K562 (cell line): ENCODE measurements at regions not wholly inside any gene's neighbourhood (a gene's known extent, or its start where the extent isn't known, plus 50 kb on each side); places are given as distances from the start of the nearest gene placed in this dataset.

Experiments
- ATAC-seq: fragments of 200-7000 bp; cut with Tn5 transposase; 3 replicates; pipeline ENCODE4 v1.9.1; 2020; ENCODE audit warnings: moderate library complexity
- BruUV-seq: library from RNA; stranded (reverse); fragments of 400-500 nt; replicated peaks from 2 replicates; lab custom pipeline; 2021; lab: Mats Ljungman, UMichigan
- CTCF ChIA-PET: fragments of 300-600 bp; formaldehyde crosslinking; extraction: SDS; loops from one replicate; lab custom pipeline; 2021; ENCODE audit warnings: low intra/inter-chr PET ratio; lab: Yijun Ruan, JAX
- POLR2A ChIA-PET: fragments of 300-600, 350-650 bp; sonication (Branson Sonifier 250); formaldehyde crosslinking; extraction: SDS; loops from one replicate; lab custom pipeline; 2021; ENCODE audit warnings: antibody characterized with exemption, inconsistent platforms; lab: Yijun Ruan, JAX
- DNase-seq, 4 experiments: peaks; one replicate each; pipeline versions ENCODE4 v3.0.0 to v3.0.0-alpha.2; 2011 to 2018; ENCODE audit warnings: low spot score in 3 of 4, mixed read lengths in 3 of 4; ENCODE audit errors: extremely low read depth in 1 of 4
- FAIRE-seq: peaks from 2 replicates; lab custom pipeline; 2011; peaks lifted over from hg19 to GRCh38; lab: Jason Lieb, UNC
- H2AFZ ChIP-seq: 2 replicates; pipeline ENCODE4 v1.6.0; 2011; ENCODE audit warnings: low read depth, low read length, control low read depth, inconsistent platforms
- H3K27ac ChIP-seq: fragments of 200-600 bp; 3 replicates; pipeline ENCODE4 v1.8.0; 2011; ENCODE audit warnings: low read depth, mild to moderate bottlenecking, control low read depth, inconsistent platforms, low read length, moderate library complexity, mixed read lengths; ENCODE audit errors: extremely low read depth
- H3K27me3 ChIP-seq, 2 experiments: fragments of 300-600 bp in 1 of 2; 2 replicates in 1 of 2; 3 replicates in 1 of 2; pipeline versions ENCODE4 v1.6.0 to v1.8.0; 2011; ENCODE audit warnings: inconsistent platforms in 2 of 2, low read length in 2 of 2, mild to moderate bottlenecking in 1 of 2, mixed read lengths in 1 of 2, moderate library complexity in 1 of 2; ENCODE audit not compliant: control insufficient read depth in 2 of 2, insufficient read depth in 2 of 2
- H3K36me3 ChIP-seq: fragments of 300-600 bp; 3 replicates; pipeline ENCODE4 v1.8.0; 2011; ENCODE audit warnings: mild to moderate bottlenecking, low read length, inconsistent platforms; ENCODE audit not compliant: control insufficient read depth, insufficient read depth
- H3K4me1 ChIP-seq, 2 experiments: fragments of 200-600 bp in 1 of 2; replicated peaks in 1 of 2; 2 replicates in 1 of 2; 3 replicates in 1 of 2; pipeline versions ENCODE4 v1.5.1 to v1.8.0; 2011; ENCODE audit warnings: inconsistent platforms in 2 of 2, low read length in 2 of 2, mild to moderate bottlenecking in 1 of 2, mixed read lengths in 1 of 2, moderate library complexity in 1 of 2; ENCODE audit not compliant: control insufficient read depth in 2 of 2, insufficient read depth in 2 of 2
- H3K4me2 ChIP-seq: 2 replicates; pipeline ENCODE4 v1.6.1; 2011; ENCODE audit warnings: low read length, control low read depth, inconsistent platforms, mixed read lengths; ENCODE audit not compliant: insufficient read depth
- H3K4me3 ChIP-seq: fragments of 200-600 bp; sonication (generic), shearing (Covaris generic); 2 replicates; pipeline ENCODE4 v1.5.1; 2016; ENCODE audit warnings: control low read depth, inconsistent platforms
- H3K79me2 ChIP-seq: fragments of 200-600 bp; 3 replicates; pipeline ENCODE4 v1.8.0; 2011; ENCODE audit warnings: low read length, inconsistent platforms; ENCODE audit not compliant: control insufficient read depth, insufficient read depth
- H3K9ac ChIP-seq, 2 experiments: 2 replicates each; pipeline versions ENCODE4 v1.6.0 to v1.6.1; 2011; ENCODE audit warnings: low read depth in 2 of 2, low read length in 2 of 2, control low read depth in 1 of 2, inconsistent platforms in 1 of 2, mild to moderate bottlenecking in 1 of 2, mixed read lengths in 1 of 2; ENCODE audit not compliant: insufficient read depth in 1 of 2
- H3K9me1 ChIP-seq: one replicate; pipeline ENCODE4 v1.6.0; 2011; ENCODE audit warnings: inconsistent platforms, mild to moderate bottlenecking, low read length, moderate library complexity; ENCODE audit not compliant: control insufficient read depth, insufficient read depth
- H3K9me3 ChIP-seq: replicated peaks from 2 replicates; pipeline ENCODE4 v1.5.1; 2011; ENCODE audit warnings: low read depth, low read length, inconsistent platforms; ENCODE audit not compliant: control insufficient read depth, insufficient read depth
- H4K20me1 ChIP-seq: replicated peaks from 2 replicates; pipeline ENCODE4 v1.6.1; 2011; ENCODE audit warnings: low read length, inconsistent platforms, mixed read lengths; ENCODE audit not compliant: control insufficient read depth, insufficient read depth
- KDM1A ChIP-seq, 2 experiments: fragments of 450-650 bp; IDR thresholded peaks; 2 replicates each; pipeline ENCODE4 v1.6.1; 2016; ENCODE audit warnings: mild to moderate bottlenecking in 2 of 2
- MBD2 ChIP-seq: sonication (generic); IDR thresholded peaks from 2 replicates; pipeline ENCODE4 v1.6.1; 2016; ENCODE audit warnings: low read depth, borderline replicate concordance
- NR1H2 ChIP-seq: sonication (generic); formaldehyde crosslinking; IDR thresholded peaks from 2 replicates; pipeline ENCODE4 v1.4.0; 2020; ENCODE audit warnings: mild to moderate bottlenecking, missing genetic modification reagents
- NR2F6 ChIP-seq: fragments of 450-650 bp; formaldehyde crosslinking; IDR thresholded peaks from 2 replicates; pipeline ENCODE4 v1.4.0; 2020; ENCODE audit warnings: mild to moderate bottlenecking
- SIX5 ChIP-seq, 2 experiments: IDR thresholded peaks; 2 replicates each; pipeline ENCODE4 v1.6.1; 2011; ENCODE audit warnings: low read length in 2 of 2, borderline replicate concordance in 1 of 2, low read depth in 1 of 2, mild to moderate bottlenecking in 1 of 2, moderate library complexity in 1 of 2; ENCODE audit not compliant: insufficient read depth in 1 of 2
- TCF7L2 ChIP-seq: fragments of 150-350 bp; IDR thresholded peaks from 2 replicates; pipeline ENCODE4 v1.6.1; 2016; ENCODE audit warnings: low read depth, mild to moderate bottlenecking, low read length, moderate library complexity
- WGBS: fragments of 100-300 bp; shearing (Covaris generic); methylation state at CpG from one replicate; pipeline ENCODE4 v1.1.6; 2016; ENCODE audit warnings: low coverage, mixed read lengths; ENCODE audit not compliant: insufficient coverage; ENCODE audit errors: missing lambda C conversion rate; 5-methylcytosine and 5-hydroxymethylcytosine counted together
- in situ Hi-C: fragments of 300-500 bp; cut with MboI; formaldehyde crosslinking; loops from 4 replicates; pipeline ENCODE4 v1.15.0; 2018; ENCODE audit warnings: inconsistent platforms, mixed read lengths
- intact Hi-C: fragments of 100-400 bp; cut with micrococcal nuclease; formaldehyde crosslinking; loops from 2 replicates; pipeline ENCODE4 v1.14.2; 2022
- TF ChIP-seq, protein P1 (sequence below), 2 experiments: fragments of 450-650 bp; conservative IDR thresholded peaks; 2 replicates each; pipeline ENCODE4 v1.6.1; 2017; ENCODE audit warnings: mild to moderate bottlenecking in 2 of 2, moderate library complexity in 2 of 2
- TF ChIP-seq, protein P2 (sequence below), 3 experiments: fragments of 200-800 bp in 1 of 3; sonication (Bioruptor generic) in 1 of 3; sonication (generic) in 1 of 3; formaldehyde crosslinking in 1 of 3; IDR thresholded peaks; 2 replicates each; pipeline versions ENCODE4 v1.6.1 to v1.8.0; 2016 to 2022; ENCODE audit warnings: mild to moderate bottlenecking in 2 of 3, missing compliant biosample characterization in 2 of 3, missing genetic modification characterization in 2 of 3, missing genetic modification reagents in 1 of 3

DNA sequence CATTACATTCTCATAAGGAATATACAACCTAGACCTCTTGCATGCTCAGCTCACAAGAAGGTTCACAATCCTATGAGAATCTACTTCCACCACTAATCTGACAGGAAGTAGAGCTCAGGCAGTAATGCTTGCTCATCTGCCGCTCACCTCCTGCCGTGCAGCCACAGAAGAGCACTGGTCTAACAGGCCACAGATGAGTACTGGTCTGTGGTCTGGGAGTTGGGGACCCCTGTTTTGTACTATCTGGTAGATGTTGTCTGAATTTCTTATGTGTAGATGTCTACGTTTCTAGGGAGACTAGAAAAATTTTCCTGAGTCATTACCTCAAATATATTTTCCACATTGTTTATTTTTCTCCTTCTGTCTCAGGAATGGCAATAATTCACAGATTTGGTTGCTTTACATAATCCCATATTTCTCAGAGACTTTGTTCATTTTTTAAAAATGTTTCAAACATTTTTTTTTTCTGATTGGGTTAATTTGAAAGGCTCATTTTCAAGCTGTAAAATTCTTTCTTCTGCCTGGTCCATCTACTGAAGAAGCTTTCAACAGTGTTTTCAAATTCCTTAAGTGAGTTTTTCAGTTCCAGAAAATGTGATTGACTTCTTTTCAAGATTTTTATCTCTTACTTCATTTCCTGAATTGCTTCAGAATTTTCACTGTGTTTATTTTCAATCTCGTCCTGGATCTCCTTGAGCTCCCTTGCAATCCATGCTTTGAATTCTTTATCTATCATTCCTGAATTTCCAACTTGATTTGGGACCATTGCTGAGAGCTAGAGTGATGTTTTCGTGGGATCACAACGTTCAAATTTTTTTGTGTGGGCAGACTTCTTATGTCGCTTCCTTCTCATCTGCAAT is 1322.2 kb downstream of the PCDH9 start:
- no peaks in the 10 kb centered on the region for H4K20me1 ChIP-seq
- no peaks in the 10 kb centered on the region for H3K9me3 ChIP-seq

More for the DNA sequence above, 1322.2 kb downstream of the PCDH9 start:
- Histone ChIP-seq H3K27me3 (no peaks in the 10 kb centered on the region), H3K4me1 (no peaks in the 10 kb centered on the region), H3K9me1 (no peaks in the 10 kb centered on the region), H3K79me2 (no peaks in the 10 kb centered on the region), H3K9ac (no peak overlapping the region), H3K36me3 (no peaks in the 10 kb centered on the region), H2AFZ (no peak overlapping the region), H3K4me3 (no peak overlapping the region), H3K4me2 (no peak overlapping the region), H3K27ac (no peak overlapping the region)
- in situ Hi-C loops (no loop called here), intact Hi-C loops (no loop called here)
- BruUV-seq: no TSS peak
- ATAC-seq (no peak), DNase-seq (no peak), FAIRE-seq (no peak)
- POLR2A ChIA-PET: no interaction called here
- CTCF ChIA-PET: no interaction called here
- 7% methylated on average over 7 of the region's 7 CpGs for WGBS
- TF ChIP-seq MBD2 (no peak), KDM1A (IDR thresholded peaks at IDR 0.05) (no peak), NR2F6 (CRISPR knock-in tag) (no peak), NR1H2 (CRISPR knock-in tag) (no peak), TCF7L2 (no peak), SIX5 (IDR thresholded peaks at IDR 0.05; ENCODE audit: borderline replicate concordance in 1 of 2, insufficient read depth in 1 of 2, low read depth in 1 of 2, low read length in 2 of 2) (no peak)
- TF ChIP-seq, protein P1, sequence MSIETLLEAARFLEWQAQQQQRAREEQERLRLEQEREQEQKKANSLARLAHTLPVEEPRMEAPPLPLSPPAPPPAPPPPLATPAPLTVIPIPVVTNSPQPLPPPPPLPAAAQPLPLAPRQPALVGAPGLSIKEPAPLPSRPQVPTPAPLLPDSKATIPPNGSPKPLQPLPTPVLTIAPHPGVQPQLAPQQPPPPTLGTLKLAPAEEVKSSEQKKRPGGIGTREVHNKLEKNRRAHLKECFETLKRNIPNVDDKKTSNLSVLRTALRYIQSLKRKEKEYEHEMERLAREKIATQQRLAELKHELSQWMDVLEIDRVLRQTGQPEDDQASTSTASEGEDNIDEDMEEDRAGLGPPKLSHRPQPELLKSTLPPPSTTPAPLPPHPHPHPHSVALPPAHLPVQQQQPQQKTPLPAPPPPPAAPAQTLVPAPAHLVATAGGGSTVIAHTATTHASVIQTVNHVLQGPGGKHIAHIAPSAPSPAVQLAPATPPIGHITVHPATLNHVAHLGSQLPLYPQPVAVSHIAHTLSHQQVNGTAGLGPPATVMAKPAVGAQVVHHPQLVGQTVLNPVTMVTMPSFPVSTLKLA (conservative IDR thresholded peaks at IDR 0.05): no peak
- TF ChIP-seq, protein P2, sequence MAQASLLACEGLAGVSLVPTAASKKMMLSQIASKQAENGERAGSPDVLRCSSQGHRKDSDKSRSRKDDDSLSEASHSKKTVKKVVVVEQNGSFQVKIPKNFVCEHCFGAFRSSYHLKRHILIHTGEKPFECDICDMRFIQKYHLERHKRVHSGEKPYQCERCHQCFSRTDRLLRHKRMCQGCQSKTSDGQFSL (CRISPR knock-in tag; IDR thresholded peaks at IDR 0.05): no peak
- TF ChIP-seq, protein P2 (tag; IDR thresholded peaks at IDR 0.05): no peak
